ENCODE measurements at regions not wholly inside any gene's neighbourhood (a gene's known extent, or its start where the extent isn't known, plus 50 kb on each side); places are given as distances from the start of the nearest gene placed in this dataset.
"Not testable (repeated sequence)": the region's sequence is repeated elsewhere in the genome, so short reads cannot be mapped to it uniquely, and the experiment has no call there.

DNA sequence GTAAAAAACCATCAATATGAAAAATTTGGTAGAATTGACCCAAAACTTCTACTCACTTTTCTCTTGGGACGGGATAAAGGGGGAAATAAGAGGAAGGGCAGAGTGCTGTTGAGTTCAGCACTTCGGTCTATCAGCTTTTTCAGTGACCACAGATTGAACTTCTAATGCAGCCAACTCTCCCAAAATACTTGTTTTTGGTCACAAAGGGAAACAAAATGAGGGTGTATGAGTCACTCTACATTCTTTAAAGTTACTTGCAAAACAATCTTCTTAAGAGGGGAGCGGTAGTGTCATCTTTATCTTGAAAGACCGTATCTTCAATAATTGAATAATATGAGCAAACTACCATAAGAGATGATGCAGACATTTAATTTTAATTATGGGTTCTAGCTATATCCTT, 661.3 kb downstream of the CD109 start:
- no peak for DNase-seq

DNA sequence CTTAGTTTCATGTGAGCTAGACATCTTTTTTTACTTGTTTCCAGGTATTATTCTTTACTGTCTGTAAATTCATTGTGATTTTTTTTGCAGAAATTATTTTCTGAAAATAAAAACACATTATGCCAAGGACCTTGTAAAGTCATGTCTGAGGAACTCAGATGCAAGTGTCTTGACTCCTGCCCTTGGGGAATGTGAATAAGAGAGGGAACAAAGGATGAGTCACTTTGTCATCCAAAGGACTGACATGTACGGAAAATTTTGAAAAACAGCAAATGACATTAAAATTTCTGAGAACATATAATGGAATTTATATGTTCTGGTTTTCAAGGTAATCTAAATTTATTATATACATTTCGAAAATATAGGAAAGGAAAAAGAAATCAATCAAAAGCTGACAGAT, 660.4 kb downstream of the CD109 start:
- no peak for DNase-seq

DNA sequence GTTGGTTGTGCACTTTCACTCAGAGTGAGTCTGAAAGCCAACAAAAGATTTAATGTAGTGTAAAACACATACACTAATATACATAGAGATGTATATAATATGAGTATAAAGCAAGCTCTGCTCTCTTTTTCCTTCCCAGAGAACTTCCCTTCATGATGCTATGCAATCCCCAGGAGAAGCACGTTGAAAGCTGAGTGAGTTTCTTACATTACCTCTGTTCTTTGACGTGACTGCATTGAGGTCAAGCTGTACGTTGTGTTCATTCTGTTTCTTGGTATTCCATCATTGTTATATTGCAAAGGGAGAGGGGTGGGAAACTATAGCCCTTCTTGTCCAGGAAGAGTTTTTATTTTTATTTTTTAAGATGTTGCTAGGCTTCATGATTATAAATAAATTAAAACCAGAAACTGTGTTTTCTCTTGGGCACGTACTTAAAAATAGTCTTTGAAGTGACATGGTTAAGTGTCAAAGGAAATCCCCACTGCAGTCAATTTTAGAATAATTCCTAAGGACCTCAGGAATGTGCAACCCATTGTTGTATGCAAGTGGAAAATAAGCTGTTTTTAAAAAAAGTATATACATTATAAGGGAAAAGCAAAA, 651.0 kb downstream of the CD109 start:
- DNase-seq, result no peak

DNA sequence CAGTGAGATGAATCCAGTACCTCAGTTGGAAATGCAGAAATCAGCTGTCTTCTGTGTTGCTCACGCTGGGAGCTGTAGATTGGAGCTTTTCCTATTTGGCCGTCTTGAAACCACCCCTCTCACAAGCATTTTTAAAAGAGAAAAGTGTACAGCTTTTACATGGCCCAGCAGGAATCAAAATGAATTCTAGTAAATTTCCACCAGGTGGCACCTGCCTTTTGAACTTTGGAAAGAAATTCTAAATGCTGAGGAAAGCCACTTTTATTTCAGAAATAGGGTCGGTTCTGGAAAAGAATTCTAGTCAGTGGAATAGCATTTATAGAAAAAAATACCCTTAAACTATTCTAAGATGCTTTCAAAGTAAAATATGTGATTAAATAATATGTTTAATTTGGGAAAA, 647.8 kb downstream of the CD109 start:
- DNase-seq, result no peak

DNA sequence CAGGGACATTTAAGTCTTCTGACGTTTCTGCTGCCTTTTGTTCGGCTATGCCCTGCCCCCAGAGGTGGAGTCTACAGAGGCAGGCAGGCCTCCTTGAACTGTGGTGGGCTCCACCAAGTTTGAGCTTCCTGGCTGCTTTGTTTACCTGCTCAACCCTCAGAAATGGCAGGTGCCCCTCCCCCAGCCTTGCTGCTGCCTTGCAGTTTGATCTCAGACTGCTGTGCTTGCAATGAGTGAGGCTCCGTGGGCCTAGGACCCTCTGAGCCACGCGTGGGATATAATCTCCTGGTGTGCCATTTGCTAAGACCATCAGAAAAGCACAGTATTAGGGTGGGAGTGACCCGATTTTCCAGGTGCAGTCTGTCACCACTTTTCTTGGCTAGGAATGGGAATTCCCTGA, 647.3 kb downstream of the CD109 start:
- DNase-seq, result not testable (repeated sequence)

DNA sequence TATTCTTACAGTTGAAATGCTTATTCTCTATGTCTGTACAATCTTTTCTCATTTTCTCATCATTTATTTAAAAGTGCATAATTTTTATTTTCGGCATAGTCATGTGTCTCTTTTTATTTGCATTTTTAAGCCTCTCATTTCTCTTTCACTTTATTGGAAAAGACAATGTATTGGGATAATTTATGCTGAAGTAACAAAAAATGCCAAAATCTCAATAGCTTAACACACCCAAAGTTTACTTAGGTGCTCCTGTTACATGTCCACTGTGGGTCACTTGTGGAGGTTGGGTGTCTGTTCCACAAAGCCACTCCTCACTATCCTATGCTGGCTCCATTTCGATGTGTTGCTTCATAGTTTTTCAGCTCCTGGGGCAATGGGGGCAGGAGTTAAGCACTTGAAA, 638.7 kb downstream of the CD109 start:
- no peak for DNase-seq

DNA sequence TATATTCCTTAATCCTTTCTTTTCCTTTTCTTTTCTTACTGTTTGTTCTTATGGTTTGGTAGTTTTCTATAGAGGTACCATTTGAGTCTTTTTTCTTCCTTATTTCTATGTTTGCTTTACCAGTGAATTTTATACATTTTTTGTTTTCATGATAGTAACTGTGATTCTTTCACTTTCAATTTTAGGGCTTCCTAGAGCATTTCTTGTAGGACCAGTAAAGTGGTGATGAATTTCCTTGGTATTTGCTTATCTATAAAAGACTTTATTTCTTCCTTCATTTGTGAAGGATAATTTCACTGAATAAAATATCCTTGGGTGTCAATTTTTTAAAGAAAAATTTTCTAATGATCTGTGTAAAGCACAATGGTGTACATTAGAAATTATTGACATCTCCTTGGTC, 637.4 kb downstream of the CD109 start:
- DNase-seq, result no peak

DNA sequence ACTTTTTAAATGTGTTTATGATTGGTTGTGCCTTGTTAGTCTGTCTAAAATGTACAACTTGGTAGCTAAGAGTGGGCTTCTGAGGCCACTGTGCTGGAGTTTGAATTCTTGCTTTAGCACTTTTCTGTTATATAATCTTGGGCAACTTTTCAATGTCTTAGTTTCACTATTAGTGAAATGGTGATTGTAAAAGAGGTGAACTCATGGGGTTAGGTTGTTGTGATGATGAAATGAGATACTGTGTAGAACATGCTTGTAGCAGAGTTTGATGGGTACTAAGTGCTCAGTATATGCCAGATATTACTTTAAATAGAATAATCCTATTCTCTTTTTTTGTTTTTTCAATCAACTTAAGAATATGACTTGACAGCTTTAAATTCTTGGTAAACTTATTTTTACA, 624.7 kb downstream of the CD109 start:
- DNase-seq, result no peak

DNA sequence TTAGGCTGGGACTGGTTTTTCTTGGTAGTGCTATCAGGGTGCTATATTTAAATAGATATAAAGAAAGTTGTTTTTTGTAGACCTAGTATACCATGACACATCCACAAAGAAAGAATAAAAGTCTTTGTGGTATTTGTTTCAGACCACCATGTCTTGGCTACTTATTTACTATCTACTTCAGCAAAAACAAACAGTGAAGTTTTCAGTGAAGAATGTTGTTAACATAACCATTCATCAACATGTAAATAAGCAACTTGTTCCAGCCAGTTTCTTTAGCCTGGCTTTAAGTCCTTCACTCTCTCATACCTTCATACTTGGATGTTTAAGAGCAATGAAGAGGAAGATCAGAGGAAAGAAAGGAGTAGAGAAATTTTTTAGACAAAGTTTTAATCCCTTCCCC, 624.1 kb downstream of the CD109 start:
- DNase-seq, result no peak

DNA sequence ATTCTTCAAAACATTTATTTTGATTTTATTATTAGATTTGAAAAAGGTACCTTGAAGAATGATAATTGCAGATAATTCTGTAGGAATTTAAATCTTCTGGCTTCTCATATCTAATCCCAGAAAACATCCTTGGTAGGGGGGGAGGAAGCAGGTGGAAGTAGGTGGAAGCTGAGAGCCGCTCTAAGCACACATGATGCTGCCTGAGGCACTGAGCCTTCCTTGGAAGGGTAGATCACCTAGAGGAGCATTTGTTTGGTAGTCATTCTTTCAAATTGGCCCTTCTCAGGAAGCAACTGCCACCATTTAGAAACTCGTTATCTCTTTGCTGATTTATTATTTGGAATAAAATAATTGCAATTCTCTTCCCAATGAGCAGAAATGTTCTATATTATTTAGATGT, 623.3 kb downstream of the CD109 start:
- DNase-seq, result no peak

DNA sequence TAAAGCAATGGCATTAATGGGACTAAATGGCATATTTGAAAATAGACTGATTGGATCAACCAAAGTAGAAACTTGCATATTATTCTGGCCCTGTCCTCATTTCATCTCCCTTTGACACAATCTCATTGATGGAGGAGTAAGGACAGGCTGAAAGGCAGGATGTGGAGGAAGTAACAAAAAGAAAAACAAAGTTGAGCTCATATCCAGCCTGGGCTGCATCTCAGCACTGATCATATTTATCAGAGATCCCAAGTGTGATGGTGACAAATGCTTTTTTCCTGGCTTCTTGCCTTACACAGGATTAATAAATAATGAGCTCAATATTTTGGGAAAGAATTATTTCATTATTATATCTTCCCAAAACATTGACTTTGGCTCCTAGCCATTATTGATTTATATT, 622.7 kb downstream of the CD109 start:
- no peak for DNase-seq

DNA sequence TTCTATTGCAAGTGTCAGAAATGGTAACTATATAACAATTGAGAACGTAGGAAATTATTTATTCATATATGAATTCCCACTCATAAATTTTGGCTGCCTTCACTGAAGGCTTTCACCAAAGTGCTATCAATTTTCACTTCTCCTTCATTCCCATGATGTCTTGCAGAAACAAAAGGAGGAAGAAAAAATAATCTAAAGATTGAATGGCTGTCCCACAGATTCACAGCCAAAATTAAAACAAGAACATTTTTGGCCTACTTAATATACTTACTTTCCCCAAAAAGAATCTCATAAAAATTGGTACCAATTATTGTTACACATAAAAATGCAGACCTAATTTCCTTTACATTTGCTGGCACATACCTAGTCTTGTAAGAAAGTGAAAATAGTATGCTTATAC, 616.1 kb downstream of the CD109 start:
- no peak for DNase-seq

DNA sequence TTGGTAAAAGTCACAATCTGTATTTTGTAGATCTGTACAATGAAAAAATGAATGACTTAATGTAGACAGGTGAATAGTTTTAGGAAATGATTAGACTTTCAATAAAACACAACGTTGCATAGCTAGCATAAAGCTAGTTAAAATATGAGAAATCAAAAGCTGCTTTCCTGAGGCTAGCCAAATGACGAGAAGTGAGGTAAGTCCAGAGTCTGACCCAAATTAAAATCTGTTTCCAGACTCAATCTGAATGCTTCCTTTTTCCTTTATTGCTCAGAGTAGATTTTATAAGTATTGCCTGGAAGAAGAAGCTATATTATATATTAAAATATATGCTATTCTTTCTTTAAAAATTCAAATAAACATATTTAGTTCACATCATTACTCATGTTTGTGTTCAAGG, 615.4 kb downstream of the CD109 start:
- no peak for DNase-seq

DNA sequence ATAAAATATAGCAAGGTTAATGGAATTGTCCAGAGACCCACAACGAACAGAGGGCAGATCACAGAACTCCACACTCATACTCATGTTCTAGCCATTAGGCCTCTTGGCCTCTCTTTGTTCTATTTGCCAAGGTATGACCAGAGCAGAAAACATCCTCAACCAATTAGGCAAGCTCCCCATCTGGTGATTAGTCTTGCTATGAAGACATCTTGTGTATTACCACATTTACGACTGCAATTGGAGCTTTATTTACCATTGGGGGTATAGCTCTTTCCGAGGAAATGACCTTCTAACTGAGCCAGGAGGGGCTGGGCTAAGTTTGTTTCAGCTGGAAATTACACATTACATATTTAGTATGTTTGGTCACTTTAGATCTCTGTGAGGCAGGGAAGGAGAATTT, 593.9 kb downstream of the CD109 start:
- DNase-seq, result no peak

DNA sequence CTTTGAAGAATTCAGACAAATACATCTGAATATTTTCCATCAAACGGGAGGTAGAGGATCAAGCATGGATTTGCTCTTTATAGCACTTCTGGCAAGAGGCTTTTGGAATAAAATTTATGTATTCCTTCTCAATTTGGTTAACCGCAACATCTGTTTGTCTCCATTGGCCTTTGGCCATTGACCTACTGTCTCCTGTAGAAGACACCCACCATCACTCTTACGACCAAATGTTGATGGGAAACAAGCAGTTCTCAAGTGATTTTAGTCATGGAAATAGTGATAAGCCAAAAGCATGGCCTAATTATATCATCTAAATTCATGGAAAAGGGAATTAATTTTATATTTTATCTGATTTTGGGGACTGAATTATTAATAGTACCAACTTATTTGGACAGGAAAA, 591.9 kb downstream of the CD109 start:
- DNase-seq, result no peak

DNA sequence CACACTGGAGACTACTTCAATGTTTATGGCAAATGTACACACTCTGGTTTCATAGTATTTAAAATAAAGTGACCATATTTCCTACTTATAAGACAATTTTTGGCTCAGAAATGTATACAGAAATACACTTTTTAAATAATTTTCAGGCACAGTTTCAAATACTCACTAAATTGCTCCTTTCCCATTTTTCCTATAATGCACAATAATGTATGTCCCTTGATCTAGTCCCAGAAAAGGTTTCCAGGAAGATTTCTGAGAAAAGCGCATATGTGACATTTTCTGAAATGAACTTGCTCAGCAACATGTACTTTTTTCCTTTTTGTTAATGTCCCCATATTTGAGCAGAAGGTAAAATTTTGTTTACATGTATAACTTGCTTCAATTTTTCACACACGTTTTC, 591.4 kb downstream of the CD109 start:
- no peak for DNase-seq

DNA sequence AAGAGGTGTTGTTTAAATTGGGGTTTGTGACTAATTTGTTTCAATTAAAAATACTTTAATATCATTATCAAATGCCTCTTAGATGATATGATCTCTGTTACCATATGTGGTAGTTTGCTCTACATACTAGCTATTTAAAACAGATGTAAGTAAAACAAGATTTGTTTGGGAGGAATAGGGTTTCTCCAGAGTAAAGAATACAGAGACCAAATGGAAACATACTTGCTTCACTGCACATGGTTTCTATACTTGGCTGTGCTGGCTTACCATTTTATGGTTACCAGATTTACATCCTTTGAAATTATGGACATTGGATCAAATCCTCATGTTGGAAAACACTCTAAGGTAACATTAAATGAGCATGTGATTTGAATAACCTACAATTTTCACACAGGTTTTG, 588.3 kb downstream of the CD109 start:
- no peak for DNase-seq

DNA sequence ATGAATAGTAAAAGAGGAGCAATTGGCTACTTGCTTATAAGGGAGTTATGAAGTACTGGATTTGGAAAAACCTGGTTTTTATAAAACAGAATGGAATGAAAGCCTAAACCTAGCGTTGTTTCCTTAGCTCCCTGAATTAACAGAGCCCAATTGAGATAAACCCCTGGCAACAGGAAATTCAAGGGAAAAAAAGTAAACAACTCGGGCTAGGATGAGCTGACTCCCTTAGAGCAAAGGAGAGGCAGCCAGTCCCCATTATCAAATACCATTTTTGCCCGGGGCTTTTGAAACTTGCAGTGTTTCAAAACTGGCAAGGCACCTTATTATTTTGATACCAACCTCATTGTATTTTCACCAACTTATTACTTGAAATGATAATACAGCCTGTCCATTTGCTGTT, 587.5 kb downstream of the CD109 start:
- no peak for DNase-seq

DNA sequence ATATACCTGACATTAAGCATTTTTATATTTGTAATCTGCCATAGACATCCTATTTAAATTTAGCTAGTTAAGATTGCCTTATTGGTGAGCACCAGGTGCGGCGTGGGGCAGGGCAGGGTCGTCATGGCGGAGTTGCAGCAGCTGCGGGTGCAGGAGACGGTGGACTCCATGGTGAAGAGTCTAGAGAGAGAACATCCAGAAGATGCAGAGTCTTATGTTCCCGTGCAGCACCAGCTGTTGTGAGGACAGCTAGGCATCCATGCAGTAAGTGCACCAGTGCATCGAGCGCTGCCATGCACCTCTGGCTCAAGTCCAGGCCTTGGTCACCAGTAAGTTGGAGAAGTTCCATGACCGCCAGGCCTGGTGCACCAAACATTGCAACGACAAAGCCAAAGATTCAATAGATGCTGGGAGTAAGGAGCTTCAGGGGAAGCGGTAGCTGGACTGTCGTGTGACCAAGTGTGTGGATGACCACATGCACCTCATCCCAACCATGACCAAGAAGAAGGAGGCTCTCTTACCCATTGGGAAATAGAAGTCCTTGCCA, 586.2 kb downstream of the CD109 start:
- DNase-seq, result no peak

DNA sequence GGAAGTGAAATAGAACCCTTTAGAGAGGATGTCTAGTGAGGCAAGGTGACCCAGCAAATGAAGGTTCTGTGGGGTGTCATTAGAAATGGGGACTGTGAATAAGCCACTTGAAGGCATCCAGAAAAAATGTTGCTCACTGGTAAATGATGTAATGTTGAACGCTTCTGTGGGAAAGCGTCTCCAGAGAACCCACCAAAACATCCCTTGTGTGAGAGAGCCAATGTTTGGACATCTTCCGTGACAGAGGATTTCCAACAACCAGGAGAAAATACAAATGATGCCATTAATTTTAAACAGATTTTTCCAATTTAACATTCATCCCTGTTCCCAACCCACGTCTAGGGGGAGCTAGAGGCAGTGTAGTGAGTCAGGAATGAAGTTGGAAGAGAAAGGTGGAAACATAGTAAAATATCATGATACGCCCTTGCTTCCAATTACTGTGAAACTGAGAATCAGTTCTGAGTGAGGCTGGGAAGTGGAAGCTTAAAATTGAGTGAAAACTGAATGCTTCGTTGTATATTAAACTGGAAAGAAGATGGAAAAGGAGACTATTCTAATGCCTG, 584.2 kb downstream of the CD109 start:
- DNase-seq, result no peak

DNA sequence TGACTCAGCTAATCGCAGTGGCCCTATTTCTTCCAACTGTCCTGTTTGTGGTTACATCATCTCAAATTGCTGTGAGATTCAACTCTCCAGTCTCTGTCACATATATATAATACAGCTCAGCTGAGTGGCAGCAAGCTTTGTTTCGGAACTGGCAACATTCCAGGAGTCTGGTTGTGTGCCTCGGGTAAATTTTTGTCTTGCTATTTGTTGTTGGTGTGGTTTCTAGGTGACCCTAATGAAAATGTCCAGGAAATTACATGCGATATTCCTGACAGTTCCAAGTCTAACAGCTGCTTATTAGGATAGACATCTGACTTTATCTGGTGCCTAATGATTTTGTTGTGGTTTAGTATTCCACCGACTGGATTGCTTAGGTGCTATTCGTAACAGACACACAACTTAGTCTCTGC, 581.8 kb downstream of the CD109 start:
- DNase-seq, result no peak

DNA sequence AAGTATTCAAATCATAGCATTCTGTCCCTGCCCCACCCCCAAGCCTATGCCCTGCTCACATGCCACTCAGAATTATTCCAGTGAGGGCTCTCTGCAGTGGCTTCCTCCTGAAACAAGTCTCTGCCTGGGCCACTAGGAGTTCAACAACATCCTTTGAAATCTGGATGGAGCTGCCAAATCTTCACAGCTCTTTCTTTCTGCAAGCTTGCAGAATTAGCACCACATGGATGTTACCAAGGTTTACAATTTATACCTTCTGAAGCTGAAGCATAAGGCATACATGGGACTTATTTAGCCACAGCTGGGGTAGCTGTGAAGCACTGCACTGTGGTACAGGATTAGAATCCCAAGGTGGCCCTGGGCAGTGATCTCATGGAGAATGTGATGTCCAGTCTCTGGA, 577.5 kb downstream of the CD109 start:
- DNase-seq, result no peak

DNA sequence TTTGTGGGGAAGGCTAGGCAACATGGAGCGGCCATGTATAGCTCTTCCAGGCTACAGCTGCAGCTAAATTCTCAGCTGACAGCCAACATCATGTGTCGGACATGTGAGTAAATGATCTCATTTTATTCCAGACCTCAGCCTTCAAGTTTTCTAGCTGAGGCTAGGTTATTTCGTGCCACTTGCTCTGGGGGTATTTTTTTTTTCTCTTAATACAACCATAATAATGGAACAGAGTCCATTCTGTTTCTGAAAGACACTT, 573.5 kb downstream of the CD109 start:
- no peak for DNase-seq

DNA sequence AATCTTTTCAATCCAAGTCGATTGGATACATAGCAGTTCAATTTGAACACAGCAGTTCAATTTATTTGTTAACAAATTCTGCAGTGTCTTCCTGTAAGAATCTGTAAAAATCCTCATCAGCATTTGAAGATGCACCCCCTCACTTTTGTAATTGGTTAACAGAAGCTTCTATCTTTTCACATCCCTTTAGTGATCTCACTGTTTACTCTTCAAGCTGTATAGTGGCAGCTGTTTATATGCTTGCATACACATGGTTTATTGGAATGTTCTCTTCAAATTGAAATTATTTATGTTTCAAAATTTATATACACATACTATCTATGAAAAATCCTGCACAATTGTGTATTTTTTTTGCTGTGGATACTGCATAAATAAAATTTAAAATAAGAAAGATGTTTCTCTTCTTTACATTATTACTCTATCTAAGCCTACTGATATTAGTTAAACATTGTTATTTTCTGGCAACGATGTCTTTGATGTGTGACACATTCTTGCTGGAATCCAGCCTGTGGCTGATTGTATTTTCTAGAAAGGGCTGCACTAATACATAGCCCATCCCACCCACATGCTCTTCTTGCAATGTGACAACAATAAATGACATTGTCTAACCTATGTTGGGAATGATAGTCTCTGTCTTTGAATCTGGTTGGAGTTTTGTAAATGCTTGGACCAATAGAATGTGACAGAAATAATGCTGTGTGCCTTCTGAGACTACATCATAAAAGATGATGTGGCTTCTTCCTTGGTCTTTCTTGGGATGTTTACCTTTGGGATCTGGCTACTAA, 573.0 kb downstream of the CD109 start:
- no peak for DNase-seq

DNA sequence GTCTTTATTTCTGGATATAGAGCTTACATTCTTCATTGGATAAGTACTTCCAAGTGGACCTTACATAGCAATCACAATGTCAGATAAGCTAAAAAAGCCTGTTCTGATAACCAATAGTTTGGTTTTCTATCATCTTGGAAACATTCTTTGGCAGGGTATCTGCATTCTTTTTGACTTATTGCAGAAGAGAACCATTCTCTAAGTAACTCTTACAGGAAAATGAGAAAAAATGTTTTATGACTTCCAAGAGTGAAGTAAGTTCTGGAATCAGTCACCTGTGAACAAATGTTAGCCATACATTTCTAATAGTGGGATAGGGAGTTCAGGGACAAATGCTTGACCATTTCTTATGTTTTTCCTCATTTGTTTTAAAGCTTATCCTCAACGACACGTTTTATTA, 564.0 kb downstream of the CD109 start:
- no peak for DNase-seq
